GM18519 (cell line): ENCODE measurements at regions not wholly inside any gene's neighbourhood (a gene's known extent, or its start where the extent isn't known, plus 50 kb on each side); places are given as distances from the start of the nearest gene placed in this dataset.
"Not testable (repeated sequence)": the region's sequence is repeated elsewhere in the genome, so short reads cannot be mapped to it uniquely, and the experiment has no call there.

Source experiments
- ATAC-seq: cut with Tn5 transposase; IDR thresholded peaks from one replicate; pipeline ENCODE4 v1.9.1; 2021; ENCODE audit warnings: mild to moderate bottlenecking, moderate library complexity; ENCODE audit not compliant: unreplicated experiment, low FRiP score

DNA sequence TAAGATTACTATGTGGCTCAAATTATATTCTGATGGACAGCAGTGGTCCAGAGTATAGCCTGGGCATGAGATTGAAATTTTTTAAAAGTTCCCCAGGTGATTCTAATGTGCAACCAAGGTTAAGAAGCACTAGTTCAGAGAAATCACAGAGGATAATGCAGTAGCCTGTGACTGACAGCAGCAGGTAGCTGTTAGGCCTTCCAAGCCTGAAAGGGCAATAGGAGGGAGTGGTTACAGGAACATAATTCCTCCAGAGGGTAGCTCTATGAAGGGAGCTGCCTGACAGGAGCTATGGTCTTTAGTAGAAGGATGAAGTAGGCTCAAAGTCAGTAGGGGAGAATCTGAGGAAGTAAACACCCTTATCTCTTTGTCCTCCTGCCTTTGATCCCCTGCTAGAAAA, 342.9 kb upstream of the PPP2R3A start:
- no peak for ATAC-seq

DNA sequence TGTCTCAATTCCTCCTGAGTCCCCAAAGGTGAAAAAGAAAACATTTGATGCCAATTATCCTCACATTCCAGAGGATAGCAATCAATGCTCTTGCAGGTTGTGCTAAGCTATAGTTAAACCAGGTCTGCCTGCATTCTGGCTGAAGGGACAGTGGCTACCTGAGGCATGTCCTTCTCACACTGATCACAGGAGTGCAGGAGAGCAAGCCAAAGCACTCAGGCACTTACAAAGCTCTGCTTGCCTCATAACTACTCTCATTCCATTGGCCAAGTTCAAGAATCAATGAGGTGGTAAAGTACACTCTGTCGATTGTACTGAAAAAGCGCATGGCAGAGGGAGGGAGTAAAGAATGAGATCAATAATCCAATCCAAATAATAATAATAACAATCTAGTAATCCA, 342.0 kb upstream of the PPP2R3A start:
- no peak for ATAC-seq

DNA sequence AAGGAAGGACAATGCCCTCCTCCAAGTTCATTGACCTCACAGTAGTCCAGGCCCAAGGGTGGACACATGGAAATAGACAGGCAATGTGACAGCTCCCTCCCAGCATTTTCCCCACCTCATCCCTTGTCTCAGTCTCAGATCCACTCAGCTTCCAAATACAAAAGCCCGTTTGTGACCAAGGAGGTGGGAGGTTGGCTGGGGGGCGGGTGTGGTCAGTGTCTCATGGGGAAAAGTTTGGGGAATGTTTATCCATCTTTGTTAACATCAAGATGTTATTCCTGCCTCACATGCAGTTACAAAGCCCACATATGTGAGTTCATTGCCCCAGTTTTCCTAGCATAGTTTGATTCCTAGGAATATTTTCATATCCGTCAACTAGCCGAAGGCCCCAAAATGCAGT, 338.5 kb upstream of the PPP2R3A start:
- no peak for ATAC-seq

DNA sequence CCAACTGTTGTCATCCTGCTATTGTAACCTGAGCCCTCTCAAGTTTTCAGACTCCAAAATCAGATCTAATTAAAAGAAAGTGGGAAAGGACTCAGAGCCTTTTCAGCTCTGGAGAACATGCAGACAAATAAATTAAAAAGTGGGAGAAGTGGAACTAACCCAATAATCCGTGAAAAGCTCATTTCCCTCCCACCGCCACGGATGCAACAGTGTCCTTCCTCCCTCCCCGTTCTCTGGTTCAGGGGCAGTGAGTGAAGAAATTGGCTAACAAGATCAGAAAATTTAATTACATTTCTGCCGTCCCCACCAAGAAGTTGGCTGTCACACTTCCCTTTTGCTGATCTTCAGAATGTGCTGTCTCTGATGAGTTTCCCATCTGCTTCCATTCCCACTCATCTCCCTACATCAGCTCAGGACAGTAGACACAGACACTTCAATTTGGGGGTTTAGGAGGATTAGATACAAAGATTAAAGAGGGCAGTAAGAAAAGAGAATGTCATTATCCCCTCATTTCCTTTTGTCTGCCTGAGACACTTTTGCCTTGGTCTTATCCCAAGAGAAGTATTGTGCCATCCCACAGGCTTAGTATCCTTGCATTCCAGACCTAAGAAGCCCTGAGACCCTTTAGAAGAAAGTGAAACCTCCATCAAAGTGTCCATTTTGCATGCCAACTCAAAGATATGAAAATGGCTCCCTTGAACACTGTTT, 335.7 kb upstream of the PPP2R3A start:
- ATAC-seq = no peak

DNA sequence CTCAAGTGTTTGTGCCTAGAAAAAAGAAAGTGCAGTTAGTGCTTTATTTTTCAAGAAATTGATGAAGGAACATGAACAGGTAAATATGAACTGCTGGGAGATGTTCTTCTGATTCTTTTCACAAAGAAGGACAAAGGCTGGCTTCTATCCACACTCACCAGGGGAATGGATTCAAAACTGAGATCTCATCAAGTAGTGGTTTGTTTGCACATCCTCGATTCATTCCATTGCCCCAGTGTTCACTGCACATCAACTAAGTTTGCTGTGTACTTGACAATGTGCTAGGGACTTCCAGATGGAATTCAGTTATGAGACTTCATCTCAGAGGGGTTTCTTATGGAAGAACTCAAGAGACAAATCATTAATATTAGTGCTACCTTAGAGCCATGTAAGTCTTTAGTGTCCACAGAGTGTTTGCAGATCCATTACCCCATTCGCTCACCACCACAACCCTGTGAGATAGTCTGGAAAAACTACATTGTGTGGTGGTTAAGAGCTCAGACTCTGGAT, 332.9 kb upstream of the PPP2R3A start:
- ATAC-seq = no peak

DNA sequence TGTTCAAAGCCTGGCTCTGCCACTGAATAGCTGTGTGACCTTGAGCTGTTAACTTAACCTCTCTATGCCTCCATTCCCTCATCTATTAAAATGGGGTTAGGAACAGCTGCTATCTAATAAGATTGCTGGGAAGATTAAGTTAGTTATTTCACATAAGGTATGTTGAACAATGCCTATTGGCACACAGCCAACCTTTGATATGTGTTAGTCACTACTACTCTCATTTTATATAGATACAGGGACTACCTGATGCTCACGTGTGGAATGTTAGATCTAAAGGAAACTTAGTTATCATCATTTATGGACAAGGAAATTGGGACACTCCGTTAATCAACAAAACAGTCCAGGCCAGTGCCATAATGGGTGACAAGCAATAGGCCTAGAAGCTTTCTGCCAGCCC, 332.4 kb upstream of the PPP2R3A start:
- ATAC-seq = no peak

DNA sequence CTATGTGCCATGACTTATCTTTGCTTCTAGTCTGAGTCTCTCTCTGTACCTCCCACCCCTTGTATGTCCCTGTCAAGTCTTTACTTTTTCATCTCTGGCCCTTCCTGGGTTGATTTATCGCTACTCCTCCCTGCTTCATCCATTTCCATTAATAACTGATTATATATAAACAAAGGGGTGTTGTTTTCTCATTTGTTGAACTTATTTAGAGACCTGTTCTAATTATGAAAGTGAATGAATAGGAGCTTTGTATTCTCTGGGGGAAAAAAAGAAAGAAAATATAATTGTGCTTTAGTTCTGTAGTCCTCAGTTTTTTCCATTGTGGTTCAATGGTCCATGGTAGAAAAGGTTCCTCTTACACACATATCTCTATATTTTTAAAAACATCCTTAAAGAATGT, 328.9 kb upstream of the PPP2R3A start:
- ATAC-seq = no peak

DNA sequence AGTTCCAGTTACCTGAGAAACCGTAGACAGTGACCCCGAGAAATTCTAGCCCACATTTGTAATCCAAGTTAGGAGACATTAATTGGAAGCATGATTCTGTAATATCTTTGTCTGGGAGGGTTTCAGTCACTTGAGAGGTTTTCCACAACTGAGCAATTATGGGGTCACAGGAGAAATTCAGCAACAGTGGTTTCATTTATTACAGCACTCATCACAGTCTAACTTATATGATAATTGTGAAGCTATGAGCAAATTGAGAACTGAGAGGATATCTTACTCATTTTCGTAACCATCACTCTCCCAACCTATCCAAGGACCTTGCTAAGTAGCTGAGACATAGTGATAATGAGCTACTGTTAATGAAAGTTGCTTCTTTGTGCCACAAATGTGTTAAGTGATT, 328.5 kb upstream of the PPP2R3A start:
- no peak for ATAC-seq

DNA sequence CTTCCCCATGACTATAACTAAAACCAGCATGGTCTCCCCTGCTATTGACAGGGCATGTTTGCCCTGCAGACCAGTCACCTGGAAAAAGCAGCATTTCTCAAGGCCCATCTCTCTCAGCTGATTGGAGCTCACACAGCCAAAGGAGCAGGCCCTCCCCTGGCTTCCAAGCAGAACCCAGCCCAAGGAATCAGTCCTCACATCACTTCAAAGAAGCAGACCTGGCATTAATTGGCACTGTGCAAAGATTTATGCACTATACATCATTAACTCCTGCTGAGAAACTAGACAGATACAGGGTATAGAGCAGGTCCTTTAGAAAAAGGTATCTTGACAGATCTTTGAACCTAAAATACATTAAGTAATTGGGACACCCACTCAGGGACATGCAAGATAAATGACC, 323.8 kb upstream of the PPP2R3A start:
- ATAC-seq = no peak

DNA sequence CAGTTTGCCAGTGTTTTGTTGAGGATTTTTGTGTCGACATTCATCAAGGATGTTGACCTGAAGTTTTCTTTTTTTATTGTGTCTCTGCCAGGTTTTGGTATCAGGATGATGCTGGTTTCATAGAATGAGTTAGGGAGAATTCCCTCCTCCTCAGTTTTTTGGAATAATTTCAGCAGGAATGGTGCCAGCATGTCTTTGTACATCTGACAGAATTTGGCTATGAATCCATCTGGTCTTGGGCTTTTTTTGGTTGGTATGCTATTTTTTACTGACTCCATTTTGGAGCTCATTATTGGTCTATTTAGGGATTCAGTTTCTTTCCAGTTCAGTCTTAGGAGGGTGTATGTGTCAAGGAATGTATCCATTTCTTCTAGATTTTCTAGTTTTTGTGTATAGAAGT, 320.0 kb upstream of the PPP2R3A start:
- no peak for ATAC-seq

DNA sequence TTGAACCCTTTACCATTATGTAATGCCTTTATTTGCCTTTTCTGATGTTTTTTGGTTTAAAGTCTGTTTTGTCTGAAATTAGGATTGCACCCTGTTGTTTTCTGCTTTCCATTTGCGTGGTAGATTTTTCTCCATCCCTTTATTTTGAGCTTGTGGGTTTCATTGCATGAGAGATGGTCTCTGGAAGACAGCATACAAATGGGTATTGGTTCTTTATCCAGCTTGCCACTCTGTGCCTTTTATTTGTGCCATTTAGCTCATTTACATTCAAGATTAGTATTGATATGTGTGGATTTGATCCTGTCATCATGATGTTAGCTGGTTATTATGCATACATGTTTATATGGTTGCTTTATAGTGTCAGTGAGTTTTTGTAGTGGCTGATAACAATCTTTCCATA, 318.7 kb upstream of the PPP2R3A start:
- no peak for ATAC-seq

DNA sequence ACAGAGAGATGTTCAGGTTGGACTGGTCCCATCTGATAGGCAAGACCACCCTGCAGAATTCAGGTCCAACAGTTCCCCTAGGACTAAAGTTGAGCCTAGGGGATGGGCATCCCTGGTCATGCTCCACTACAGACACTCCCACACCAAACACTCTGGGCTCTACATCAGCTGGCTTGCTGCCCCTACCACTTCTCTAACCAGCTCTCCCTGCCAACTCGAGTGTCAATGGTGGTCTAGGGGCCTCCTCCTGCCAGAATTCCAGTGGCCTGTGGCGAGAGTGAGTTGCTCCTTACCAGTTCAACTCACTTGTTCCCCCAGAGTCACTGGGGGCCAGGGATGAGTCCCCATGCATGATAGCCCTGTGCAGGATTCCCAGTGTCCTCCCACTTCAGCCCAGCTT, 316.2 kb upstream of the PPP2R3A start:
- ATAC-seq = no peak

DNA sequence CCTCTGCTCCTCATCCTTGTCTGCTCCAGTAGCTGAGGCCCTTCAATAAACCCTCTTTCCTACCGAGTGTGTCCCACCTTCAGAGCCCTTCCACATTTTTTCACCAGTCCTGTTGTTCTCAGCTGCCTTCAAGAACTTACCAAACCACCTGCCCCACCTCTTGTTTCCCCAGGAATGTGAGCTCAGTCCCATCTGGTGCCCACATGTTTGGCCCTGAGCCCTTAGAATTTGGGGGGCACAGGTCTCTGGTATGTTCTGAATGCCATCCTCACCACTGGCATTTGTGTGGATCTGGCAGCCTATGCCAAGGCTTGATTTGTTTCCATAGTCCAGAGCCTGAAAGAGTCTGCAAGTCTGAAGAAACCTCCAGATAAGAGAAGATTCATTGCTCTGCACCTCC, 315.2 kb upstream of the PPP2R3A start:
- ATAC-seq = no peak

DNA sequence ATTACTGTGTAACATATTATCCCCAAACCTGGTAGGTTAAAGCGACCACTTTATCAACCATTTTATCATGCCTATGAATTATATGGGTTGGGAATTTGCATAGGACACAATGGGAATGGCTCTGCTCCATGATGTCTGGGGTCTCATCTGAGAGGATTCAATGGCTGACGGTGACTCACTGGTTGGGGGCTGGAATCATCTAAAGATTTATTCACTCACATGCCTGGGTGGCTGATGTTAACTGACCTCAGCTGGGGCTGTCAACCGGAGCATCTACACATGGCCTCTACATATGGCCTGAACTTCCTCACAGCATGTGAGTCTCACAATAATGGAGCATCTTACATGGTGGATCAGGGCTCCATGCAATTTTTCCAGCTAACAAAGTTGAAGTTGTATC, 313.1 kb upstream of the PPP2R3A start:
- ATAC-seq = no peak

DNA sequence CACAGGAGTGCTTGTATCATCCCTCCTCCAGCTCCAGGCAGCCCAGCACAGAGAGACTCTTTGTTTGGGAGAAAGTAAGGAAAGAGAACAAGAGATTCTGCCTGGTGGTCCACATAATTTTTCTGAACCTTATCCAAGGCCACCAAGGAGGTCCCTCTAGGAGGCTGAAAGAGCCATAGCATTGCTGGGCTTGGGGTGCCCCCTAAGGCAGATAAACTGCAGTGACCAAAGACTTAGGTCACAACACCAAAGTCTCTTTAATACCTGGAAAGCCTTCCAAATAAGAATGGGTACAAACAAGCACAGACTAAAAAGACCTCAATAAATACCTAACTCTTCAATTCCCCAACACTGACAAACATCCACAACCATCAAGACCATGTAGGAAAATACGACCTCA, 310.2 kb upstream of the PPP2R3A start:
- no peak for ATAC-seq

DNA sequence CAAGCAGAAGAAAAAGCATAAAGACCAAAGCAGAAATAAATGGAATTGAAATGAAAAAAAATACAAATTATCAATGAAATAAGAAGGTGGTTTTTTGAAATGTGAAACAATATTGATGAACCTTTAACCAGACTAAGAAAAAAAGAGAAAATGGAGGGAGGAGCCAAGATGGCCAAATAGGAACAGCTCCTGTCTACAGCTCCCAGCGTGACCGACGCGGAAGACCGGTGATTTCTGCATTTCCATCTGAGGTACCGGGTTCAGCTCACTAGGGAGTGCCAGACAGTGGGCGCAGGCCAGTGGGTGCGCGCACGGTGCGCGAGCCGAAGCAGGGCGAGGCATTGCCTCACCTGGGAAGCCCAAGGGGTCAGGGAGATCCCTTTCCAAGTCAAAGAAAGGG, 307.1 kb upstream of the PPP2R3A start:
- not testable (repeated sequence) for ATAC-seq

DNA sequence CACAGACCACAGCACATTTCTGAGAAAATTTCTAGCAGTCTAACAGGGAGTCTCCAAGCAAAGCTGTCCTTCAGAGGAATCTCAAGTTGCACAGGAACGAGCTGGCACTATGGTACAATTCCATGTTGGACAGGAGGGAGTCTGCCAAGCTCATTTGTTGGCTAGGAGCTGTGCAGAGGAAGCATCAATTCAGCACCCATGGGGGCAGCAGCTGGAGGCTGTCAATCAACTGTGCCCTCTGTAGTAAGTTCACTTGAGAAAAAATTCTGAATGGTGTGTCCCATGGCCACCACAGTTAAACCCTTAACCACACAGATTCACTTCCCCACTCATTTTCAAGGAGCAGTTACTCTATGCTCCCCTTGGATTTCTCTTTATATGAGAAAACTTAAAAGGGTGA, 298.5 kb upstream of the PPP2R3A start:
- no peak for ATAC-seq

DNA sequence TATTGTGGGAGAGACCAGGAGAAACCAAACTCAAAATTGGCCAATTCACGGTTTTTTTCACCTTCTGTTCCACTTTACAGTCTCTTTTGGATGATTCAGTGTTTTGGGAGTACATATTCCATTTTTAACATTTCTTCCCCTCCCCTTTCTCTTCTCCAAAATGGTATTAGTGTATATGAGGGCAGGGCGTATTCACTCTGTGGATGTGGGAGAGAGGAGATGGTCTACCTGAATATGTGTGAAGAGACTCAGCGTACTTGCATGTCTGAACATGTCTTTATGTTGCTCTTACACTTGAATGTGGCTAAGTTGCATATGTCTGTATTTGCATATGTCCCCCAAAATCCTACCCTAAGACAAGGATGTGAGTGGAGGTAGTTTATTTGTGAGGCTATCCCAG, 291.0 kb upstream of the PPP2R3A start:
- ATAC-seq = no peak

DNA sequence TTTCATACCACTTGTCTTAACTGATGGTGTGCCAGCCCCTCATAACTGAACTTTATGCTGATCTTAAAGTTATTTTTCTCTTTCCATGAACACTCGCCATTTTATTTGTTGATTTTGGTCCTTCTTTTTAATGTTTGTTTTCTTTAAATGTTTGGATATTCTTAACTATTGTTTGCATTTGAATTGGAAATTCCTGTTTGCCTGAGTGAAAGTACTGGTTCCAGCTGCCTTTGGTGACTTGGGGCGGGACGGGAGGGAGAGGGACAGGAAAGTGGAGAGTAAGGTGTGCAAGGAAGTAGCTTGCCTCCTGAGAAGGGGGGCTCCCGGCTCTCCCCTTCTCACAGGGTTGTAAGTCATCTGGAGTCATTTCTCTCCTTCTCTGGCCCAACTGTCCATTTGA, 287.1 kb upstream of the PPP2R3A start:
- ATAC-seq = no peak

DNA sequence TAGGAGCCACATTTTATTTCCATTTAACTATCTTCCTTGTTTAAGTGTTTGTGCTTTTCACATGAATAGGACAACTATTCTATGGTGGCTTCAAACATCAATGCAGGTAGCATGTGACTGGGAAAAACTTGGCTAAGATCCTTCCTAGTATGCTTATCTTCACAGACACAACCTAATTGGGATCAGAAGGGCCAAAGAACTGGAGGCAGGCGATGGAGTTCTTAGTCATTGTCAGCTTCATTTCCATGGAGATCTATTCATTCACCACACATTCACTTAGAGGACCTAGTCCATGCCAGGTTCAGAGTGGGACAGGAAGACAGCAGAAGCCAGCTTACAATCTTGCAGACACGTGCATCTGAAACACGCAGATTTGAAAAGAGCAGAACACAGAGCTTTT, 277.5 kb upstream of the PPP2R3A start:
- ATAC-seq = no peak

DNA sequence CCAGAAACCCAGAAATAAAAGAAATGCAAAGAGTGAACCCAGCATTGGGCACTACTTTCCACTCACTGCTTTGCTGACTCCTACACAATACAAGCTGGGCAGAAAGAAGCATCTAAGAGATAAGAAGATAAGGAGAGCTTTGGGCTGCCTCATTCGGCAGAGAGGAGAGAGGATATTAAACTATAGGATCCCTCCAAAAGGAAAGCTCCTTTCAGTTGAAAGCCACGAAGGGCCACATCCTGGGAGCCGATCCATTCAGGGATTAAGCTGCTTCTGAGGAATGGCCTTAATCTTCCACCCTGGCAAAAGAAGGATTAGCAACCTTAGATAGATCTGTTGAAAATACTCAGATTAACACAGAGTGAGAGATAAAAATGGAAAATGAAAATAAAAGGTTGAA, 274.9 kb upstream of the PPP2R3A start:
- ATAC-seq = no peak

DNA sequence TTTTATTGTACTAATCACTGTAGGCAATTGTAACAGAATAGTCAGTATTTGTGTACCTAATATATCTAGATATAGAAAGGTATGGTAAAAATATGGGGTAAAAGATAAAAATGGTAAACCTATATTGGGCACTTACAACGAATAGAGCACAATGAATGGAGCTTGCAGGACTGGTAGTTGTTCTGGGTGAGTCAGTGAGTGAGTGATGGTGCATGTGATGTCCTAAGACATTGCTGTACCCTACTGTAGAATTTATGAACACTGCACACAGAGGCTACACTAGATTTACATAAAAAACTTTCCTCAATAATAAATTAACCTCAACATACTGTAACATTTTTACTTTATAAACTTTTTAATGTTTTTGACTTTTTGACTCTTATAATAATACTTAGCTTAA, 274.3 kb upstream of the PPP2R3A start:
- ATAC-seq = no peak

DNA sequence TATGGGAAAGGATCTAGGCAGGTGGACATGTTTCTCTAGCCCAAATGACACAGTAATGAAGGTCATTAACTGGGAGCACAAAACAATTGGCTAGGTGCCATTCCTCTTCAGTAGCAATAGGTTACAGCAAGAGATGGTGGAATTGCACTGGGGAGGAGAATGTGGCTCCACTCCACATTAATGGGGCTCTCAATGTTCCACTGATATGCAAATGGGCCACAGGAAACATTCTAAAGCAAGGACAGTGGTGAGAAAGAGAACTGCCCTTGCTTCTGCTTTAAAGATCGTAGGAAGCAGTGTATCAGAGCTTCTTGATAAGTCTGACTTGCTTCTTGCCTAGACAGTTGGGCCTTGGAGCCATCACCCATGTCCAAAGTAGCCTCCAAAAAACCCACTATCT, 271.4 kb upstream of the PPP2R3A start:
- ATAC-seq = no peak
